Effector CD8-positive, alpha-beta T cell (primary cell): ENCODE measurements at regions not wholly inside any gene's neighbourhood (a gene's known extent, or its start where the extent isn't known, plus 50 kb on each side); places are given as distances from the start of the nearest gene placed in this dataset.

Source experiments
- DNase-seq: peaks from one replicate; lab custom pipeline; 2025; lab: John Stamatoyannopoulos, UW

GRCh38 chr11:32265911-32266310 lies 169.4 kb downstream of the WT1 start:
- DNase-seq: no peak

GRCh38 chr11:32266601-32267000 lies 168.7 kb downstream of the WT1 start:
- no peak for DNase-seq

- DNase-seq: no peak
Measured at GRCh38 chr11:32267679-32268187, 167.6 kb downstream of the WT1 start.

DNA sequence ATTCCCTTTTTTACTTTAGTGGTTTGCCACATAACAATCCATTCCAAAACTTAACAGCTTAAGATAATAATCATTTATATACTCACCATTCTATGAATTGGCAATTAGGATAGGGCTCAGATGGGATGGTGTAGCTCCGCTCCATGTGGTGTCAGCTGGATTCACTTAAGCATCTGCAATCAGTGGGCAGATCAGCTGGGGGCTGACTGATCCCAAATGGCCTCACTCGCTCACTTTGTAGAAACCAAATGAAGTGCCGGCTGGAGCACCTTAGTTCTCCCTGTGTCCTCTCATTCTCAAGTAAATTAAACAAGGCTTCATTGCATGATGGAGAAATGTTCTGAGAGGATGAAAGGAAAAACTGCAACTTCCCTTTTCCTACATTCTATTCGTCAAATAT lies 161.4 kb downstream of the WT1 start:
- DNase-seq: no peak

DNA sequence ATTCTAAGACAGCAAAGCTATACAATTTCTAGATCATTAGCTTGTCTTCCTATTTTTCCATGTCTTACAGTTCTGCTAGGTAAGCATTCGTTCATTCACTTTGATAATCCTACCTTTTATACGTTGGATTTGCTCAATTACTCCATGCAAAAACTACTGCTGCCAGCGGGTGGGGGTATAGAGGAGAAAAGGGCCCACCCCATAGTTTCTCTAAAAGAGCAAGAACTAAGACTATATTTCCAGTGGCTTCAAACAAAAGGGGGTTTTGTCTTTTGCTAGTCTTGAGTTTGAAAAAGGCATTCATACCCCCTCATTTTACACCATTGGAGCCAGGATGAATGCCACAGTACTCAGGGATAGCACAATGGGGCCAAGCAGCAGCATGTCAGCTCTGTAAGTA lies 155.7 kb downstream of the WT1 start:
- DNase-seq: no peak

- DNase-seq: no peak
Measured at GRCh38 chr11:32280339-32280738, 155.0 kb downstream of the WT1 start.

DNA sequence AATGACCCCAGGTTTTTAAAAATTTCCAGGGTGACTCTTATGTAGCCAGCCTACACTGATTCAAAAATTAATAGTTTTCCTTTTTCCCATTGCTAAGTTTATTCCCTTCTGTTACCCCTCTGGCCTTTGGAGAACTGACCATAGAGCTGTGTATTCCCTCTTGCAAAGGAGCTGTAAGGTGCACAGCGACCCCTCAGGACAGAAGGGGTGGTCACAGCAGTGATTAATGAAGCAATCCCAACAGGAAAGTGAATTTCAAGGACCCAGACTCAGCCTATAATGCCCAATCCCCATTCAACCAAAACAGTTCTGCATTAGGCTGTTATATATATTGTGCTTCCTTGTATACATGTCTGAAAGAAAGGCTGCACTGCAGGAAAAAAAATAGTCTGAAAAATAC lies 147.1 kb downstream of the WT1 start:
- DNase-seq: no peak

DNA sequence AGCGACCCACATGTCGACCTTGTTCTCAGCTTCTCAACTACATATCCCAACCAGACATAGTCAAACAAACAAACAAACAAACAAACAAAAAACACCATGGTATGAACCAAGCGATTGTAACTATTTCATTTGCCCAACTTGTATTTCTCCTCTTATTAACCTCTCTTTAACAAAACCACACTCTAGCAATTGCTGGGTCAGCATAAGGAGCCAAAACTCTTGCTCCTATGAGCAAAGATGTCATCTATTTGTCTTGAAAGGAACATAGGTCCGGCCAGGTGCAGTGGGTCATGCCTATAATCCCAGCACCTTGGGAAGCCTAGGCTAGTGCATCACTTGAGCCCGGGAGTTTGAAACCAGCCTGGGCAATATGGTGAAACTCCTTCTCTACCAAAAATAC lies 145.6 kb downstream of the WT1 start:
- no peak for DNase-seq

GRCh38 chr11:32290783-32291182 lies 144.6 kb downstream of the WT1 start:
- DNase-seq: no peak

GRCh38 chr11:32297611-32298011 lies 137.7 kb downstream of the WT1 start:
- no peak for DNase-seq

DNA sequence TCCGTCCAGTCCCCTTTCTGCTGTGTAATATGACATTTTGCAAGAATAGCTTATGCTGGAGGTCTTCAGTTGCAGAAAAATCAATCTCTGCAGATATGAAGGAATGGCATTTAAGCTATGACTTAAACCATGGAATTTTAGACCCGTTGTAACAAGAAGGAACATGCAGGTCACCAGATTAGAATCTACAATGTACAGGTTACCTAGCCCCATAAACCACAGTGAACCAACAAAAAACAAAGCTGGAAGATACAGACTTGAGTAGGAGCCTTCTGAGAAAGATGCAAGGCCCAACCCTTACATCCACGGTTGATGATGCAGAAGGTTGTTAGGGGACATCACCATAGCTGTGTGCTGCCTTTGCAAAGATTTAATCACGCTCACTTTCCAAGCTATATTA lies 132.5 kb downstream of the WT1 start:
- no peak for DNase-seq

GRCh38 chr11:32304521-32304920 lies 130.8 kb downstream of the WT1 start:
- DNase-seq: no peak

DNA sequence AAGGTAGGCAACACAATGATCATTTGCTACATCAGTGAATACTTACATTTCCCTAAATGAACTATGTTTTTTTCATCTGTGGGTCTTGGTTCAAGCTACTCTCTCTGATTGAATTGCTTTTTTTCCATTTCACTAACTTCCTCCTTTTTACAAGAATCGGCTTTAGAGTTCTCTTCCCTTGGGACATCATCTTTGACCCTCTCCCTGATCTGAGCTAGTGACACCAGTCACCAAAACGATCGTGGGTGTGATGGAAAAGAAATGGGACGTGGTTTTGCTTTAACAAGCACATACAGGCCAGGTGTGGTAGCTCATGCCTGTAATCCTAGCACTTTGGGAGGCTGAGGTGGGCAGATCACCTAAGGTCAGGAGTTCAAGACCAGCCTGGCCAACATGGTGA lies 129.9 kb downstream of the WT1 start:
- DNase-seq: no peak

- DNase-seq: no peak
Measured at GRCh38 chr11:32307471-32307870, 127.9 kb downstream of the WT1 start.

DNA sequence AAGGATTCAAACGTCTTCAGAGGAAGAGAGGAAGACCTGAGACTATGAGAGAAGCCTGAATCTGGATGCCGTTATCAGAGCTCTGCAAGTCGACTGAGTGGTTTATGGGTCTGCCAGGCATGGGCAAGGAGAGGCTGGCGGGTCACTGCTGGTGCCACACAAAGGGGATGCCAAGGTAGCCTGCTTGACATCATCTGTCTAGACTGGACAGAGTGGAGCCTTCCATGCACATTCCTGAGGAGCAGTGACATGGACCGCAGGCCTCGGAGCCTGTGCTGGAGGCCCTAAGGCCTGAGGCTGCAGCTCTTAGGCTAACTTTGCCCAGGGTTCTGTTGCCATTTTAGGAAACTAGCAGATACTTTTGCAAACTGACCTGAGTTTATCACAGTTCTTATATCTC lies 127.4 kb downstream of the WT1 start:
- no peak for DNase-seq

- no peak for DNase-seq
Measured at GRCh38 chr11:32309530-32310213, 125.7 kb downstream of the WT1 start.

- DNase-seq: no peak
Measured at GRCh38 chr11:32310214-32310601, 125.1 kb downstream of the WT1 start.

DNA sequence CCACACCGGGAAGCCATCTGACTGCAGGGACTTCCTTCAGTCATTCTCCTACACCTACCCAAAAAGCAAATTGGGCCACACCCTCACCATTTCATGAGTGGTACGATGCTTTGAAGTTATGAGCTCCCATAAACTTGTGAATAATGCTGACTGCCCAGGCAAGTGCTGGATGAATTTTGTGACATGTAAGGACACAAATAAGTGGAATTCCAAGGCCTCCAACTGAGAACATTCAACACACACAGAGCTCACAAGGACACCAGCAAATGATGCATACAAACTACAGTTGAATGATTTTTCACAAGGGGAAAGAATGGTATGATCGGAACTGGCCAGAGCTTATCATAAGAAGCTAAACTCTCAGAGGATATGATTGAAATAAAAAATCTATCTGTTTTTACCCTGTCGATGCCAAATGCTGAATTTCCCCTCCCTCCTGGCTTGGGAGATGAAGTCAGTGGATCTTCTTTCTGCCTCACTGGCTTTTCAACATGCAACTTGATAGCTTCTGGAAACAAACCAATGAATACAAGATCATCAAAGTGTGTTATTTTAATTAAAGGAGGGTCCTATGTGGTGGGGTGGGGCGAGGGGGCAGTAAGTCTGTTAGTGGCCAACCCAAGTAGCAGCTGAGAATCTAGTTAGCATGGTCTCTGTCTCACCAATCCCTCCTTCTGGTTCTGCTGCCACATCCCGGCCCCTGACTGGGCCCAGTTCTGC lies 123.8 kb downstream of the WT1 start:
- DNase-seq: no peak

DNA sequence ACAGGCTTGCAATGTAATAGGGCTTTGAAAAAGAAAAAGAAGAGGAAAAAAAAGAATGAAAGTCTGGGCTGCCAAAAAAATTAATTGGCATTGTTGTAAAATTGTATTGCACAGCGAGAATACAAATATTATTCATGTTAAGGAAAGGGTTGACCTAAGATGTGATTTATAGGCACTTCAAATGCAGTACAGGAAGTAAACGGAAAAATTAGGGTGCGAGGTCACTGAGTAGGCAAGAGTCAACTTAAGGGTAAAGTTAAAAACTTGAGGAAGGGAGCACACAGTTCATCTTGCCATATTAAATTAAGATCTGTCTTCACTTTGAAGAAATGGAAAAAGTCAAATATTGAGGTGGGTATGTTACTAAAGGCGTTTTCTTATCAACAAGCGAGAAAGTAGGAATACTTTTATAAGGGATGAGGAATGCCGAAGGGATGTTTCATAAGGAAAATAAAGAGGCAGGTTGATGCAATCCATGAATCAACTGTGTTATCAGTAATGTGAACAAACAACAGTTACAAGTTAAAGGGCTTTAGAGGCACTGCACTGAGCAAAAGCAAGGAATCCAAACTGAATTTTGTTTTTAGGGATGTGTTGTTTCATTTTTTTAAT lies 123.0 kb downstream of the WT1 start:
- DNase-seq: no peak

DNA sequence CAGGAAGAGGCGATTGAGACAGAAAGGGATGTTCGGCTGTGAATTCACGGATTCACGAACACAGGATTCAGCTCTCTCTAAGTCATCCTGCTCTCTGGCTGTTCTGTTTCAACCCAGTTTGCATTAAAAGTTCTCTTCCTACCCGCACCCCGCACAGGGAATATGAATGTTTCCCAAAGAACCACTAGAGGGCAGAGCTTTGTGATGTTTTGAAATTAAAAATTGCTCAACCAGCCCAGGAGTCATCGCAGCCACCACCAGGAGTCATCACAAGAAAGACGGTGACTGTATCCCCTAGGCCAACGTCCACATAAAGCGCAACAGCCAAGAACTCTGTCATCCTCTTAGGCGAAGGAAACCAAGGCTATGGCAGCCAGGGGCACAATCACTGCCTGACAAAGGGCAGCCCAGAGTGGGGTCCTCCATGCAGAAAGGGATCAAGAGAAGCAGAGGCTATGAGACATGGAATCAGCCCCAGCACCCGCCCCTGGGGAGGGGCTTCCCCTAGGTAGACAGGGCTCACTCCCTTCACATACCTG lies 122.4 kb downstream of the WT1 start:
- DNase-seq: no peak

DNA sequence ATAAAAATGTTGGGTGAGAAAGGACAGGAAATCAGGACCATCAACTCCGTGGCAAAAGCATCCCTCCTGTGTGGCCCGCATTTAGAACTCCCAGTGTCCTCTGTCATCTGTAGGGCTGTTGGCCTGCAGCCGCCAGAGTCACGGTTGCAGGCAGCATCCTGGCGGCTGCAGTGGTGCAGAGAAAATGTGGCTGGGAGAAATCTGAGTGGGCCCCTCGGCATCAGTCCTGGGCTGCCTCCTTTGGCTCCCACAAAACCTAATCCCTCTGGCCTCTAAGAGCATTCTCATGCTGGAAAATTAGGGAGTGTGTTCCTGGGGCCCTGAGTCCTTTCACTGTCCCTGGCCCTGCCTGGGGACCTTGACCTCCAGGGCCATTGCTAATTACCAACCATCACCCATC lies 121.9 kb downstream of the WT1 start:
- no peak for DNase-seq

- no peak for DNase-seq
Measured at GRCh38 chr11:32315121-32315520, 120.2 kb downstream of the WT1 start.

DNA sequence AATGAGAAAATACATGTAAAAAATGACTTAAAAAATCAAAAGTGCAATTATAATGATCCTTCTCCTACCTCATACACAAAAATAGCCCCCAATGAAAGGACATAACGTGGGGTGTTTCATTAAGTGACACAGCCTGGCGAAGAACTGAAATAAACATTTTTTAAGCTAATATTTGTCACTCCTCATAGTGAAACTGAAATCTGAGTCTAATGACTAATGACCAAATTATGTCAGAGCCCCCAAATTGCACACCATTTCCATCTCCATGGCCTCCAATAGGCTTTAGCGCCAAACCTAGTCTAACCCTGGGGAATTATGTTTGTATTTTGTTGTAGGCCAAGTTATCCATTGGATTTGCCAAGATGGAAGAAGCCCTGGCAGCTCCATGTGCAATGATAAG lies 119.1 kb downstream of the WT1 start:
- DNase-seq: no peak
